Epithelial cell of proximal tubule (primary cell): ENCODE measurements at regions not wholly inside any gene's neighbourhood (a gene's known extent, or its start where the extent isn't known, plus 50 kb on each side); places are given as distances from the start of the nearest gene placed in this dataset.

Experiments used
- DNase-seq: peaks from one replicate; pipeline ENCODE4 v3.0.0-alpha.2; 2011; ENCODE audit warnings: low read depth
- H3K4me3 ChIP-seq: 2 replicates; pipeline ENCODE4 v1.5.1; 2011; ENCODE audit warnings: low read depth, mild to moderate bottlenecking, low read length
- CTCF ChIP-seq: conservative IDR thresholded peaks from 2 replicates; pipeline ENCODE4 v1.5.1; 2012; ENCODE audit warnings: low read depth, mild to moderate bottlenecking, low read length

GRCh38 chr6:90445533-90446108, 141.3 kb downstream of the MAP3K7 start:
- DNase-seq: no peak
- no peak for TF ChIP-seq CTCF
- H3K4me3 ChIP-seq: no peak overlapping the region

- no peak overlapping the region for H3K4me3 ChIP-seq
- no peak for DNase-seq
- TF ChIP-seq CTCF: no peak
Measured at GRCh38 chr6:90444160-90444714, 142.6 kb downstream of the MAP3K7 start.

- DNase-seq: no peak
- no peak for TF ChIP-seq CTCF
- H3K4me3 ChIP-seq: no peak overlapping the region
Measured at GRCh38 chr6:90442366-90442765, 144.5 kb downstream of the MAP3K7 start.

- H3K4me3 ChIP-seq: no peak overlapping the region
- DNase-seq: no peak
- TF ChIP-seq CTCF: no peak
Measured at GRCh38 chr6:90440586-90441283, 144.1 kb upstream of the BACH2 start.

GRCh38 chr6:90439586-90439985, 142.9 kb upstream of the BACH2 start:
- no peak for TF ChIP-seq CTCF
- H3K4me3 ChIP-seq: no peak overlapping the region
- DNase-seq: no peak

- TF ChIP-seq CTCF: no peak
- DNase-seq: no peak
Measured at GRCh38 chr6:90436403-90436802, 139.8 kb upstream of the BACH2 start.

More at GRCh38 chr6:90436403-90436802, 139.8 kb upstream of the BACH2 start:
- no peak overlapping the region for H3K4me3 ChIP-seq
